Activated CD8-positive, alpha-beta memory T cell treated with anti-CD3 and anti-CD28 coated beads for 24 hours (primary cell): ENCODE measurements at regions not wholly inside any gene's neighbourhood (a gene's known extent, or its start where the extent isn't known, plus 50 kb on each side); places are given as distances from the start of the nearest gene placed in this dataset.
A peak's percentile ranks its signal among the peaks of the same experiment; 100 is the strongest.

ENCODE experiments used
- DNase-seq: peaks from one replicate; pipeline ENCODE4 v3.0.0-alpha.2; 2020

DNA sequence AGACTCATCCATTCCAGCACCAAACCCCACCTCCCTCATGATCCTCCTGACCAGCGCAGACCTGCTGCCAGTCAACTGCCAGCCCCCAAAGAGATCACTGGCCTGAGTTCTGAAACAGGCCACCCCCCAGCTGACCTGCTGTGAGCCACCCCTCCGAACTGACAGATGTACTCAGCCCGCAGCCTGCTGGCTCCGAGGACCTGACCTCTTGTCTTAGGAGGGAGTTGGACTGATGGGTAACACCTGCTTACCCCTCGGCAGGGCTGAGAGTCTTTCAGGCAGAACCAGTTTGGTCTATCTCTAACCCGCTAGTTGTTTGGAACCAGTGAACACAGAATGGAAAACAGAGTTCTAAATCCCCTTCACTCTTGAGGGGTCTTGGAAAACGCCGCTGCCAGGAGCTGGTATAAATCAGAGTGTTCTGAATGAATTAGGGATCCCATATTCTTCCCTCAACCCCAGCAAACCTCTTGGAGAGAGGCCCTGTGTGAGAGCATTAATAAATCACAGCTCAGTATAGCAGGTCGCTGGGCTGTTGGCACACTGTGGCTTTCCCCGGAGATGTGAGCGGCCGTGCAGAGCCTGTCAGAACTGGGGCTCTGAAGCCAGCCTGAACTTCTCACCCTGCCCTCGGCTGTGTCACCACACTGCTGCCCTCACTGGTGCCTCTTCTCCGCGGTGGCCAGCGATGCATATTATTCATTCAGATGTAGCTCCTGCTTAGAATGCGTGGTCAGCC lies 165.1 kb upstream of the NCAM1 start:
- peak; percentile 35 for DNase-seq

GRCh38 chr11:112797092-112797491 lies 164.1 kb upstream of the NCAM1 start:
- DNase-seq, result peak; percentile 17

GRCh38 chr11:112797648-112798293 lies 163.4 kb upstream of the NCAM1 start:
- DNase-seq, result no peak

DNA sequence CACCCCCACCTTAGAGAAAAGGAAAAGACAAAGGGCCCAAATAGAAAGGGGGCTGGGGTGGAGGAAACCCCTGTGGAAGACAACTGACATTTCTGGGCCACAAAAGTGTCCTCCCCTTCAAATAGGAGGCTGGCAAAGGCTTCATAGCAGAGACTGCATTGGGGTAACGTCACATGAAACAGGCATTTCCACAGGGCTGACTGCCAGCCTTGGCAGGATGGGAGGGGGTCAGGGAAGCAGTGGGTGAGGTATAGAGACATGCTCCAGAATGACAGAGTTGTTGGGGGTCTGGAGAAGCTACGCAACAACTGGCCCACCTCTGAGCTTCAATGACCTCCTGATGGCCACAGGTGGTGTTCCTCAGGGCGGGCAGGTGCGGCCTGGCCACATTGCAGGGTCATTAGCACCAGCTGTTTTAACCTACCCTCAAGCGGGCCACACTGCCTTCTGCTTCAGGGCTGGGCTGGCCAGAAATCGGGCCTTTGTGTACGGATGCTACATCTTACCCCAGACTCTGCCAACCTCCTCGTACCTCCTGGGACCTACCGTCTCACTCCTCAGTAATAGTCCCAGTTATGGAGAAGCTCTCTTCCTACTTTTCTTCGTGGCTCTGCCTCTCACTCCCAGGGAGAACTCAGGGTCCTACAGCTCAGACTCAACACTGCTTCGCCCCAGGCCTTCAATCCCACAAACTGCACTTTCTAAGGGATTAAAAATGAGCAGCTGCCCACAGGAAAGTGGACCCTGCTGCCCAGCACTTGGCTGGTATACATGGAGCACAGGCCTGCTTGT lies 160.0 kb upstream of the NCAM1 start:
- peak; percentile 32 for DNase-seq

DNA sequence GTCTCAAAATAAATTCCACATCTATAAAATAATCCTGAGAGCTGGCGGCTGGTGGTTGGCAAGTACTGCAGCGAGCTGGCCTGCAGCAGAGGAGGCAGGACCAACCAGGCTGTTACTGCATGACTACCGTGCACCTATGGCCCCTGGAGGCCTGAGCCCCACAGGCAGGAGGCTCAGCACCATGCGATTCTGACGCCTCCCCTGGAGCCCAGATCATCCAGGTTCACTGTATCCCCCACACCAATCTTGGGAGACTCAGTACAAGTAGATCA lies 159.5 kb upstream of the NCAM1 start:
- DNase-seq, result no peak

DNA sequence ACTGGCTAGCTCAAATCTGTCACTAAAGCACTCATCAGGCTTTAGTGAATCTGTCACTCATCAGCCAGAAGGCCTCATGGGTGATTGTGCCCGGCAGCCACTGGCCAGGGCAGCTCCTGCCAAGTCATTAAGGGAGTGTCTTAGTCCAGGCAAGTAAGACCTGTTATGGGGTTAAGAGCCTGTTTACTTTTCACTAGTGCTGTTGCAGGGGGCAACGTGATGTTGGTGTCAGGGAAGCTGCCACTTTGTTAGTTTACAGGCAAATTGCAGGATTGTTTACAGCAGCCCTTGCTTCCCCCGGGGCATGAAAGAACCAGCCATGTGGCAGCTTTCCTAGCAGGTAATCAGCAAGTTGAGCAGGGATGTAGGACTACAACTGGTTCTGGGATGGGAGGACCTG lies 155.6 kb upstream of the NCAM1 start:
- no peak for DNase-seq

DNA sequence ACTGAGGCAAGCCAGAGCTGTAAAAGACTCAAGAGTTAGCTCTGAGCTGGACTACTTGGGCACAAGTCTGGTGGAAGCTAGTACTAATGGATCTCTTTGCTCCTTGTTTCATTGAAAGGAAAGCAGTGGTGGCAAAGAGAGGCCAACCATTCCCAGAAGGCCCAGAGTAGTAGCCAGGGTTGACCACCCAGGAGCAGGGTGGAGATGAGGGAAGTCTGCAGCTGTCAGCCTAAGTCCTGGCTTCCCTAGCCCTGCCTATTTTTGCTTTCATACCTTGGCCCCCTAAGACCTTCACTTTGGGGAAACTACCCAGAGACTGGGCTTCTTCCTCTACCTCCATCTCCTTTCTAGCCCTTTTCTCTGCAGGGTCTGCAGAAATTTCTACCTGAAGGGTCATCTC lies 155.0 kb upstream of the NCAM1 start:
- DNase-seq, result no peak

DNA sequence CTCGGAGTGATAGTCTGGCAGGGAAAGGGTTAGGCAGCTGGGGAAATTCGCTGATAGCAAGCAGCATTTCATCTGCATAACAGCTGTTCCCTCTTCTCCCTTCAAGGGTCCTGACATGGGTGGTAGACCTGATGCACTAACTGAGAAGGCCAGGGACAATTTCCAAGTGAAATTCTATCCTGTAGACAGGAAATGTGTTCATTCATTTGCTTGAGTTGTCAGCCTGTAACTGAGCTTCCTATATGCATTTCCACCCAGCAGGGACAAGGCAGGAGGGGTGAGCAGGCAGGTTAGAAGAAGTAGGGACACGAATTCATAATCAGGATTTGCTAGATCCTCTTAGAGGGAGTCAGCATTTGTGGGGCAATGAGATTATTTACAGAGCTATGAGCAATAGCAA lies 154.3 kb upstream of the NCAM1 start:
- no peak for DNase-seq

DNA sequence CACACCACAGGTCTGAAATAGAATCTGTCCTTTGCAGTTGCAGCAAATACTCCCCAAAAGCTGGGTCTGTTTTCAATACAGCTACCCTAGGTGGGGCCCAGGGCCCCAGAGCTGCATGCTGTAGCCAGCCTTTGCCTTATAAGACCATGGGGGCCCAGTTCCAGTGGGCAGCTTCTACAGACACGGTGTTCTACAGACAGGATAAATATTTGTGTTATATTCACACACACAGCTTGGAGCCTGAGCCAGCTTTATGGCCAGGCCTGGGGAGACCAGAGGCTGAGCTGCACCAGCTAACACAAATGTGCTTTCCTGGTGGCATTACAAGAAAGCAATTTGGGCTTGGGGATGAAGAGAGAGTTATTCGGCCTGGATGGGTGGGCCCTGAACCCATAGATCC lies 151.8 kb upstream of the NCAM1 start:
- no peak for DNase-seq

GRCh38 chr11:112810951-112811350 lies 150.3 kb upstream of the NCAM1 start:
- DNase-seq, result no peak

- DNase-seq, result no peak
These were observed 149.4 kb upstream of the NCAM1 start for GRCh38 chr11:112811783-112812182.

GRCh38 chr11:112812729-112813128 lies 148.5 kb upstream of the NCAM1 start:
- DNase-seq, result no peak

- DNase-seq, result no peak
These were observed 147.1 kb upstream of the NCAM1 start for GRCh38 chr11:112814168-112814567.

DNA sequence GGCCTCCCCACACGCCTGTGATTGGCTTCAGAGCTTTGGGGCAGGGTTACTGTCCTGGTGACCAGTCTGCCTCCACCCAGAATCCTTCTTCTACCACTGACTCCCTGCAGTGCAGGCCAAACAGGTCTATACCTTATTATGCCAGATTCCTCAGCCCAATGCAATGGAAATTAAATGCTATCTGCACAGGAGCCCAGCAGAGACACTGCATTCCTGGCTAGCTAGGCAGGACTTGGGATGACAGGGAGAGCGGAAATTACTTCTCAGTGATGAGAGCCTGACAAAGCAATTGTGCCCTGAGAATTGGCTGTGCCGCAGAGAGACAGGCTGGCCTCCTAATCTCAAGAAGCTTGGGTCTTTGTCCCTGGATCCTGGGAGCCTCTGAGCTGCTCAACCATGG lies 143.8 kb upstream of the NCAM1 start:
- DNase-seq, result no peak

DNA sequence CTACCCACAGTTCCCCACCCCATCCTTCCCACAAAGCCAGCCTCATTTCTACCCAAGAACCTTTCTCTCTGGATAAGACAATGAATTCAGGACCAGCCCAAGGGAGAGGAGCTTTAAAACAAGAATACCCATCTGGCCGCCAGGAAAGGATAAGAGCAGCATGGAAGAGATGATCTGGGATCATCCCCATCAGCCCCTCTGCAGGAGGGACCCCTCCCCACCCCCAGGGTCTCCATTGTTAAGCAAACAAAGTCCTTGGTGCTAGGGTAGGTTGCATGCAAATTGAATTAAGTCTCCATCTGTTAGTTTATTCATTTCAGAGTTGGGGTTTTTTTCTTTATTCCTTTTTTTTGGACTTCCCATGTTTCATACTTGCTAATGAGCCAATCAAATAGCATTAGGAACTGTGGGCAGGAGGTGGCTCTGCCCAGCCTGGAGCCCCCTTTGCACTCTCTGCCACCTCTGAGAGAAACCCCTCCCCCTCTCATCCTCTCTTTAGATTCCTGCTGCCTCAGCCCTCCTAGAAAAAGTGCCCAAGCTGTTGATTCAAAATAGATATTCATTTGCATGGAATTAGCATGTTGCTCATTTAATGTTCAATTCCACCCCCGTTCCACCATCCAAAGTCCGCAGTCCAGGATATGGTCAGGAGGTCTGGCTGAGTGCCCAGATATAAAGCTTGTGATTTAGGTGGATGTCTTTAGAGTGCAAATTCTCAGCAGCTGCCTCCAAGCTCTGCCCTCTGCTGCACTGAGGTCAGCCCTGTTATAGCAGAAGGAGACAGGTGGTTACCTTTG lies 138.5 kb upstream of the NCAM1 start:
- DNase-seq, result no peak

GRCh38 chr11:112826026-112826425 lies 135.2 kb upstream of the NCAM1 start:
- no peak for DNase-seq

DNA sequence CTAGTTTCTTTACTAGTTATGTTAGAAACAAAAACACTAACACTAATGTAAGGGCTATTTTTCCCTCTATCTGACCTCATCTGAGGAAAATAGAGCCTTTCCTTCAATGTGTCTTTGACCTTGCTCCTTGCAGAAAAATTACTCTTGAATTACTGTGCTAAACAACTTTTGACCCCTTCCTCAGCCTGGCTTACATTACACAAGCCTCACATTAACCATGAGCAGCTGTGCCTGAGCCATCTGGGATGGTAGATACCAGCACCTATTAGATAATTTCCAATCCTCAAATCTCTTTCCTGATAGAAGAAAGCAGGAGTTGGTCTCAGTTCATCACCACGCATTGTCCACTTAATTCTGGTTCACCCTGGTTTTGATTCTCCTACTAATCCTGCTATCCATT lies 134.4 kb upstream of the NCAM1 start:
- DNase-seq, result no peak

DNA sequence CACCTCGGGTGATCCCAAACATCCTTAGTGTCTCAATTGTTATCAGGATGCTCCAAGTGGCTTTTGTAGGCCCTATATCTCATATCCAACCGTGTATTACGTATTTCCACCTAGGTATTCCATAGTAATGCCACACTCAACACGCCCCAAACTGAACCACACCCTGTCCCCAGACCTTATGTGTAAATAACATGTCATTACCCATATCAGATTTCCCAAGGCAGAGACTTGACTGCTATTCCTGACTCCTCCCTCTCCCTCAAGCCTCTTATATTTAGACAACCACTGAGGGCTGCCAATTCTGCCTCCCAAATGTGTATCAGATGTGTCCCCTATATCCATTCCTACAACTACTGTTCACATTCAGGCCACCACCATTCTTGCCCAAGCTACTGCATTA lies 132.8 kb upstream of the NCAM1 start:
- no peak for DNase-seq

GRCh38 chr11:112829971-112830654 lies 131.1 kb upstream of the NCAM1 start:
- DNase-seq, result no peak

DNA sequence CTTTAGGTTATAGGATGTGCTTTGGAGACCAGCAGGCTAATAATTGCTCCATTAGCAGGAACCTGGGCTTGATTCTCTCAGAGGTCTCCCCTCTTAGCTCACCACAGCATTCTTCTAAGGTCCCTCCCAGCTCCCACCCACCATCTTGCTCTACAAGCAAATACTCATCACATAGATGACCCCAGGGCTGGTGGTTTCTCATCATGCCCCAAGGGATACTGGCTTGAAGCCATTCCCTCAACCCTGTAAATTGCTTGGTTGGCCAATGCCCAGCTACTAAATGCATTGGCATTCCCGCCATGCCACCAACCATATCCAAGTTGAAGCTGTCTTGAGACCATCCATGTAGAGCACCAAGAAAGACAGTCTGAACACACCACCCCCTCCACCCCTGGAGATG lies 130.2 kb upstream of the NCAM1 start:
- no peak for DNase-seq

DNA sequence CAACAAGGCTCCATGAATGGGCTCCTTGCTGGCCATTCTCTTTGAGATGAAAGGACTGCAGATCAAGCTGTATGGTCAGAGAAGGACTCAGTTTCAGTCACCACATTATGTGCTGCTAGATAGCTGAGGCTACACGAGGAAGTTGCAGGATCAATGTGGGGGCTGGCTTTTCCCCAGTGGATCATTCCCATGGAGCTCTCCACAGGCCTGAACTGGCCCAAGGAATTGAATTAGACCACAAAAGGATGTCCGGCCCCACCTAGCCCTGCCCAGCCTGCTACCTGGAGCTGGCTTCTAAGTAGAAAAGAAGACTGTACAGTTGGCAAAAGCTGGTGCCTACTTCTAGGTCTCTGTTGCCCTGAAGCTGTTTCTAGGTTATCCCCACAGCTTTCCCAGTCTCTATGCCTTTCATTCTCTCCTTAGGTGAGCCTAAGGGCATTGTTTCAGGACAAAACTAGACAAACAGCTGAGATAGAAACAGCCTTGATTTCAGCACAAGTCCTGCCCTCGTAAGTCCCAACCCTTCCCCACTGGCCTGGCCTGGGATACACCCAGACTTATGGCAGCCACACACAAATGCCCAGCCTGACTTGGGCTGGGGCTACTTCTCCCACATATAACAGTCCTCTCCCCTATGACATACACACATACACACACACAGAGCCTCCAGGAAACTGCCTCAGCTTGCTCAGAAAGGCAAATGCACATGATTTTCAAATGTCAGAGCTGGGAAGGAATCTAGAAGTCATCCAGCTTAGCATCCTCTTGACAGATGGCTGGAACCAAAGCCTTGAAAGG lies 129.1 kb upstream of the NCAM1 start:
- DNase-seq, result no peak

DNA sequence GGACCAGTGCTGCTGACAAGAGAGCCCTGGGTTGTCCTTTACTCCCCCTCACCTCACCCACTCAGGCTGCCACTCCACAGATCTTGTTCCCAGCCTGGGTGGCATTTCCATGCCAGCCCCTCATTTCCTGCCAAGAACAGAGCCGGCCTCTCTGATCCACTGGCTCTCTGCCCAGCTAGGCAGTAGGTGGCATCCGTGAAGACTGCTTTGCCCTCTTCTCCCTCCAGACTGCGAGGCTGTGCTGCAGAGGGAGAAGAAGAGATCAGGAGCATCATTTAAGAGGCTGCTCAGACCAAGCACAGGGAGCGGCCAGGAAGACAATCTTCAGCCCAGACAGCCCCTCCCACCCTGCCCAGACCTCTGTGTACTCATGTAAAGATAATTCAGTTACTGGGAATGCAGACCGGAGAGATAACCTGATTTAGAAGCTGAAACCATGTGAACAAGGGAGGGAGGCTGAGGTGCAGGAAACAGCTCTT lies 126.9 kb upstream of the NCAM1 start:
- DNase-seq, result no peak
